H1 (cell line): ENCODE measurements at regions not wholly inside any gene's neighbourhood (a gene's known extent, or its start where the extent isn't known, plus 50 kb on each side); places are given as distances from the start of the nearest gene placed in this dataset.

Experiments used
- CTCF ChIA-PET: fragments of 300-600 bp; sonication (Branson Sonifier 250); formaldehyde crosslinking; loops from one replicate; lab custom pipeline; 2021; ENCODE audit not compliant: partially characterized antibody; lab: Charles Lee
- POLR2A ChIA-PET: fragments of 300-600 bp; sonication (Branson Sonifier 250); formaldehyde crosslinking; loops from one replicate; lab custom pipeline; 2021; ENCODE audit warnings: inconsistent platforms; ENCODE audit not compliant: partially characterized antibody; lab: Charles Lee
- DNase-seq, 2 experiments: peaks; one replicate each; pipeline versions ENCODE4 v3.0.0 to v3.0.0-alpha.2; 2010 to 2022; ENCODE audit warnings: low spot score in 2 of 2, low read depth in 1 of 2, mixed read lengths in 1 of 2
- FAIRE-seq: peaks from 2 replicates; lab custom pipeline; 2011; peaks lifted over from hg19 to GRCh38; lab: Jason Lieb, UNC
- H2AFZ ChIP-seq: 2 replicates; pipeline ENCODE4 v1.8.1; 2012; ENCODE audit warnings: low read length, inconsistent platforms
- H2AK5ac ChIP-seq: 2 replicates; pipeline ENCODE4 v1.6.1; 2013; ENCODE audit warnings: low read depth, low read length
- H2BK120ac ChIP-seq: replicated peaks from 2 replicates; pipeline ENCODE3; 2013; ENCODE audit warnings: low read depth, low read length, inconsistent platforms
- H2BK12ac ChIP-seq: 2 replicates; pipeline ENCODE4 v1.6.1; 2013; ENCODE audit warnings: low read depth, low read length
- H2BK15ac ChIP-seq: 2 replicates; pipeline ENCODE4 v1.6.1; 2013; ENCODE audit warnings: low read length
- H2BK20ac ChIP-seq: 2 replicates; pipeline ENCODE4 v1.6.1; 2013; ENCODE audit warnings: low read length
- H2BK5ac ChIP-seq: 2 replicates; pipeline ENCODE4 v1.6.1; 2013; ENCODE audit warnings: low read depth, low read length
- H3K14ac ChIP-seq: 2 replicates; pipeline ENCODE4 v1.6.1; 2013; ENCODE audit warnings: inconsistent platforms; ENCODE audit not compliant: insufficient read length
- H3K18ac ChIP-seq: 2 replicates; pipeline ENCODE4 v1.6.1; 2013; ENCODE audit warnings: low read length; ENCODE audit errors: extremely low read depth
- H3K23ac ChIP-seq: 2 replicates; pipeline ENCODE4 v1.6.1; 2013; ENCODE audit warnings: inconsistent platforms; ENCODE audit not compliant: insufficient read length
- H3K23me2 ChIP-seq: 2 replicates; pipeline ENCODE4 v1.6.1; 2013; ENCODE audit warnings: low read depth, low read length
- H3K27ac ChIP-seq: 2 replicates; pipeline ENCODE4 v1.6.1; 2011; ENCODE audit warnings: low read depth, low read length, inconsistent platforms
- H3K27me3 ChIP-seq, 4 experiments: replicated peaks in 1 of 4; 1 replicate in 1 of 4; 2 replicates in 3 of 4; pipeline versions ENCODE4 v1.6.1 to v1.8.1; 2011 to 2013; ENCODE audit warnings: low read length in 3 of 4, mild to moderate bottlenecking in 3 of 4, inconsistent platforms in 2 of 4, mixed read lengths in 2 of 4, moderate library complexity in 1 of 4; ENCODE audit not compliant: control insufficient read depth in 3 of 4, insufficient read depth in 3 of 4; ENCODE audit errors: extremely low read depth in 1 of 4
- H3K36me3 ChIP-seq, 4 experiments: 2 replicates each; pipeline versions ENCODE4 v1.6.1 to v1.8.1; 2011 to 2013; ENCODE audit warnings: mild to moderate bottlenecking in 4 of 4, low read length in 3 of 4, moderate library complexity in 2 of 4, control low read depth in 1 of 4, inconsistent platforms in 1 of 4; ENCODE audit not compliant: insufficient read depth in 4 of 4, control insufficient read depth in 2 of 4
- H3K4ac ChIP-seq: replicated peaks from 2 replicates; pipeline ENCODE3; 2013; ENCODE audit warnings: low read length, low read depth, mixed read lengths, inconsistent platforms; ENCODE audit not compliant: insufficient read length
- H3K4me1 ChIP-seq, 4 experiments: replicated peaks in 1 of 4; 1 replicate in 1 of 4; 2 replicates in 3 of 4; pipeline versions ENCODE4 v1.6.1 to v1.8.1; 2011 to 2013; ENCODE audit warnings: low read length in 3 of 4, inconsistent platforms in 2 of 4, mixed read lengths in 1 of 4; ENCODE audit not compliant: insufficient read depth in 4 of 4, control insufficient read depth in 3 of 4
- H3K4me2 ChIP-seq, 2 experiments: 2 replicates each; pipeline versions ENCODE4 v1.6.1 to v1.8.1; 2011 to 2013; ENCODE audit warnings: low read depth in 2 of 2, low read length in 2 of 2, control low read depth in 1 of 2, inconsistent platforms in 1 of 2, mild to moderate bottlenecking in 1 of 2; ENCODE audit not compliant: insufficient read depth in 1 of 2
- H3K4me3 ChIP-seq, 4 experiments: fragments of 200-600, 300-600 bp in 1 of 4; sonication (generic), shearing (Covaris generic), sonication (Bioruptor Twin) in 1 of 4; 2 replicates each; pipeline versions ENCODE4 v1.5.1 to v1.8.1; 2011 to 2016; ENCODE audit warnings: low read length in 4 of 4, low read depth in 3 of 4, control low read depth in 2 of 4, inconsistent platforms in 2 of 4, mild to moderate bottlenecking in 2 of 4, mixed read lengths in 1 of 4, moderate library complexity in 1 of 4; ENCODE audit not compliant: insufficient read depth in 2 of 4; ENCODE audit errors: extremely low read depth in 1 of 4
- H3K56ac ChIP-seq: replicated peaks from 2 replicates; pipeline ENCODE3; 2013; ENCODE audit warnings: low read depth, mild to moderate bottlenecking, mixed read lengths, low read length, inconsistent platforms; ENCODE audit not compliant: insufficient read length
- H3K79me1 ChIP-seq: 2 replicates; pipeline ENCODE4 v1.6.1; 2013; ENCODE audit warnings: low read depth, low read length, control low read depth
- H3K79me2 ChIP-seq, 2 experiments: 2 replicates each; pipeline versions ENCODE4 v1.6.1 to v1.8.1; 2012 to 2013; ENCODE audit warnings: low read length in 2 of 2, mild to moderate bottlenecking in 2 of 2, inconsistent platforms in 1 of 2; ENCODE audit not compliant: insufficient read depth in 2 of 2, control insufficient read depth in 1 of 2
- H3K9ac ChIP-seq, 4 experiments: replicated peaks in 1 of 4; 1 replicate in 1 of 4; 2 replicates in 3 of 4; pipeline versions ENCODE4 v1.6.1 to v1.8.1; 2011 to 2013; ENCODE audit warnings: low read depth in 3 of 4, low read length in 3 of 4, control low read depth in 2 of 4, mild to moderate bottlenecking in 2 of 4, moderate library complexity in 2 of 4, inconsistent platforms in 1 of 4; ENCODE audit errors: extremely low read depth in 1 of 4
- H3K9me3 ChIP-seq, 2 experiments: 2 replicates each; pipeline versions ENCODE4 v1.6.1 to v1.8.1; 2012 to 2013; ENCODE audit warnings: mild to moderate bottlenecking in 2 of 2, moderate library complexity in 2 of 2, control low read depth in 1 of 2, inconsistent platforms in 1 of 2, low read depth in 1 of 2, low read length in 1 of 2, mixed read lengths in 1 of 2; ENCODE audit not compliant: insufficient read depth in 2 of 2
- H4K20me1 ChIP-seq, 2 experiments: replicated peaks in 1 of 2; 2 replicates each; pipeline versions ENCODE3 to v1.8.1; 2011 to 2013; ENCODE audit warnings: inconsistent platforms in 2 of 2, low read length in 2 of 2, mild to moderate bottlenecking in 1 of 2; ENCODE audit not compliant: insufficient read depth in 2 of 2, control insufficient read depth in 1 of 2
- H4K5ac ChIP-seq: 2 replicates; pipeline ENCODE4 v1.6.1; 2013; ENCODE audit warnings: low read length, low read depth, mixed read lengths, inconsistent platforms; ENCODE audit not compliant: insufficient read length
- H4K8ac ChIP-seq: 2 replicates; pipeline ENCODE4 v1.8.0; 2013; ENCODE audit warnings: mild to moderate bottlenecking, moderate library complexity, low read length, inconsistent platforms; ENCODE audit not compliant: insufficient read depth; ENCODE audit errors: extremely low read depth
- H4K91ac ChIP-seq: replicated peaks from 2 replicates; pipeline ENCODE3; 2013; ENCODE audit warnings: low read length, mixed read lengths, inconsistent platforms; ENCODE audit not compliant: insufficient read length
- EGR1 ChIP-seq: IDR thresholded peaks from 2 replicates; pipeline ENCODE4 v1.6.1; 2011; ENCODE audit warnings: low read depth, low read length, borderline replicate concordance
- KDM5A ChIP-seq: fragments of 200-600 bp; IDR thresholded peaks from 2 replicates; pipeline ENCODE4 v1.7.1; 2012; ENCODE audit warnings: mild to moderate bottlenecking, low read length, inconsistent platforms, mixed read lengths

DNA sequence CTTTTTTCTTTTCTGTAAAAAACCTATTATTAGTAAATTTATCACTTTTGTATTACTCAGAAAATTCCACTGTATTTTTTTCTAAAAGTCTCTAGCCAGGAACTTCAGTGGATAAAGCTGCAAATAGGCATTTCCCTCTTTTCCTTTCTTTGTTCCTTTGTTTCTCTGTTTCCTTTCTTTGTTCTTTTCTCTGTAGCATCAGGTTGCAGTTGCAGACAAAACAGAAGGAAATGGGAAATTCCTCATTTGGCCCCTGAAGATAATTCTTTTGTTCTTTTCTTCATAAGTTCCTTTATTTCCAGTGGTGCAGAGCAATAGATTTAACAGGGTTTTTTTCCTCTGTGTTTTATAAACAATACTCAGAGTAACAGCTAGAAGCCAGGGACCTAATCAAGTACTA, 416.5 kb downstream of the TBL1XR1 start:
- no peak overlapping the region for H3K4ac ChIP-seq
- H3K18ac ChIP-seq = no peak overlapping the region
- H2AFZ ChIP-seq = no peak overlapping the region
- no peak overlapping the region for H2AK5ac ChIP-seq
- ChIA-PET POLR2A (interaction anchor here (0.8 kb wide), 1 partner anchor 82 kb away, joined by 3 read pairs; no protein-coding TSS in a partner anchor), CTCF (interaction anchor here (1.0 kb wide), 1 partner anchor 91 kb away, joined by 3 read pairs; no protein-coding TSS in a partner anchor)
- no peak overlapping the region for H2BK120ac ChIP-seq
- no peaks in the 10 kb centered on the region for H3K9me3 ChIP-seq
- H3K4me2 ChIP-seq = no peak overlapping the region
- H3K9ac ChIP-seq = no peak overlapping the region
- H3K79me2 ChIP-seq = no peaks in the 10 kb centered on the region
- H3K14ac ChIP-seq = no peak overlapping the region
- H4K8ac ChIP-seq = no peak overlapping the region
- no peak overlapping the region for H4K5ac ChIP-seq
- H3K4me1 ChIP-seq = no peaks in the 10 kb centered on the region
- H3K27me3 ChIP-seq = no peaks in the 10 kb centered on the region
- no peaks in the 10 kb centered on the region for H4K20me1 ChIP-seq
- H3K23me2 ChIP-seq = no peaks in the 10 kb centered on the region
- no peak overlapping the region for H2BK20ac ChIP-seq
- H3K36me3 ChIP-seq = no peaks in the 10 kb centered on the region
- TF ChIP-seq KDM5A (no peak), EGR1 (peak; percentile 22; the same call in 1 of the 2 replicates)
- DNase-seq (no peak), FAIRE-seq (peak; percentile 19)
- no peak overlapping the region for H3K56ac ChIP-seq
- H3K23ac ChIP-seq = no peak overlapping the region
- H3K27ac ChIP-seq = no peak overlapping the region
- no peak overlapping the region for H2BK5ac ChIP-seq
- H3K4me3 ChIP-seq = no peak overlapping the region
- H4K91ac ChIP-seq = no peak overlapping the region
- no peaks in the 10 kb centered on the region for H3K79me1 ChIP-seq
- H2BK12ac ChIP-seq = no peak overlapping the region
- no peak overlapping the region for H2BK15ac ChIP-seq
